ENCODE measurements at regions not wholly inside any gene's neighbourhood (a gene's known extent, or its start where the extent isn't known, plus 50 kb on each side); places are given as distances from the start of the nearest gene placed in this dataset.

GRCh38 chr21:17428484-17428869 is 84.4 kb upstream of the CXADR start:
- no peak for ATAC-seq
- no peaks in the 10 kb centered on the region for H3K36me3 Mint-ChIP-seq (ENCODE audit: low read depth)

DNA sequence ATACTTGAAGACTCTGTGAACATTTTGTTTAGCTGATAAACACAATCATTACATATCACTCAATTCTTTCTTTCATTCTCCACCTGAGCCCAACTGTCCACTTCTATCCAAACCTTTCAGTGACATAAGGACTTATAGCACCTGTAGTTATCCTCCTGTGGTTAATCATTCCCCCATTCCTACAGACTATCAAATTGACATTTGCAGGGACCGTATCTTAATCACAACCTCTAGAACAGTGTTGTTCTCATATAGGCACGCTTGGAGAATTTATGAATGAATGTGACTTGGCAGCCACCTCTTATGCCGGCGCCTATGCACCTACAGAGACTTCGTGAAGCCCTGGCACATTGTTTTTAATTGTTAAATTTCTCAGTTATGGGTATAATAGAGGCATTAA is 83.9 kb upstream of the CXADR start:
- Mint-ChIP-seq H3K27ac (no peak overlapping the region), H3K36me3 (ENCODE audit: low read depth) (no peaks in the 10 kb centered on the region), H3K4me1 (no peaks in the 10 kb centered on the region), H3K27me3 (peaks cover 13% of the 10 kb centered on the region), H3K4me3 (no peak overlapping the region)
- no peak for DNase-seq
- H3K9me3 ChIP-seq (ENCODE audit: control insufficient read depth, low read length, poor library complexity, severe bottlenecking): no peaks in the 10 kb centered on the region
- no peak for ATAC-seq

More at GRCh38 chr21:17428484-17428869, 84.4 kb upstream of the CXADR start:
- no peak overlapping the region for H3K4me3 Mint-ChIP-seq
- H3K27ac Mint-ChIP-seq: no peak overlapping the region
- H3K4me1 Mint-ChIP-seq: no peaks in the 10 kb centered on the region
- H3K27me3 Mint-ChIP-seq: peaks cover 13% of the 10 kb centered on the region
- no peak for DNase-seq
- H3K9me3 ChIP-seq (ENCODE audit: control insufficient read depth, low read length, poor library complexity, severe bottlenecking): no peaks in the 10 kb centered on the region

DNA sequence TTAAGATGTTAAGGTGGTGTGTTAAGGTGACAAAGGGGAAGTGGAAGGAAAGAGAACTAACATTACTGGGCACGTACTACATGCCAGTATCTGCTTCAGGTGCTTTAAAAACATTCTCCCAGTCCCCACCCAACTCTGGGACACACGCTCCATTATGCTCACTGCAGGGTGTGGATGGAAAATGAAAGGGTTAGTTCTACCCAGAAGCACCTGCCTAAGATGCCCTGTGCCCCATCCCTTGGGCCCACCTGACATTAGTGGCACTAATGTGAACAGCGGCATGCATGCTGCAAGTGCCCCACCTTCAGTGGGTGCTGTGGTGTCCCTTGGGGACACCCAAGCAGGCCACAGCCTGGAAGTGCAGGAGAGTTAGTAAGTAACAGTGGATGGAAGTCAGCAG is 82.9 kb upstream of the CXADR start:
- H3K27ac Mint-ChIP-seq: no peak overlapping the region
- H3K27me3 Mint-ChIP-seq: peaks cover 13% of the 10 kb centered on the region
- H3K36me3 Mint-ChIP-seq (ENCODE audit: low read depth): no peaks in the 10 kb centered on the region
- DNase-seq (no peak), ATAC-seq (no peak)
- no peaks in the 10 kb centered on the region for H3K4me1 Mint-ChIP-seq
- H3K4me3 Mint-ChIP-seq: no peak overlapping the region
- no peaks in the 10 kb centered on the region for H3K9me3 ChIP-seq (ENCODE audit: control insufficient read depth, low read length, poor library complexity, severe bottlenecking)

- H3K27me3 Mint-ChIP-seq: peaks cover 14% of the 10 kb centered on the region
- H3K9me3 ChIP-seq (ENCODE audit: control insufficient read depth, low read length, poor library complexity, severe bottlenecking): no peaks in the 10 kb centered on the region
- ATAC-seq (no peak), DNase-seq (no peak)
- H3K27ac Mint-ChIP-seq: no peak overlapping the region
- H3K4me1 Mint-ChIP-seq: no peaks in the 10 kb centered on the region
- no peak overlapping the region for H3K4me3 Mint-ChIP-seq
- no peaks in the 10 kb centered on the region for H3K36me3 Mint-ChIP-seq (ENCODE audit: low read depth)
Measured at GRCh38 chr21:17432732-17433057, 80.1 kb upstream of the CXADR start.

GRCh38 chr21:17433730-17434129 is 79.1 kb upstream of the CXADR start:
- Mint-ChIP-seq H3K4me1 (no peaks in the 10 kb centered on the region), H3K4me3 (no peak overlapping the region), H3K27ac (no peak overlapping the region), H3K27me3 (peaks cover 23% of the 10 kb centered on the region), H3K36me3 (ENCODE audit: low read depth) (no peaks in the 10 kb centered on the region)
- H3K9me3 ChIP-seq (ENCODE audit: control insufficient read depth, low read length, poor library complexity, severe bottlenecking): no peaks in the 10 kb centered on the region
- no peak for ATAC-seq
- DNase-seq: no peak

DNA sequence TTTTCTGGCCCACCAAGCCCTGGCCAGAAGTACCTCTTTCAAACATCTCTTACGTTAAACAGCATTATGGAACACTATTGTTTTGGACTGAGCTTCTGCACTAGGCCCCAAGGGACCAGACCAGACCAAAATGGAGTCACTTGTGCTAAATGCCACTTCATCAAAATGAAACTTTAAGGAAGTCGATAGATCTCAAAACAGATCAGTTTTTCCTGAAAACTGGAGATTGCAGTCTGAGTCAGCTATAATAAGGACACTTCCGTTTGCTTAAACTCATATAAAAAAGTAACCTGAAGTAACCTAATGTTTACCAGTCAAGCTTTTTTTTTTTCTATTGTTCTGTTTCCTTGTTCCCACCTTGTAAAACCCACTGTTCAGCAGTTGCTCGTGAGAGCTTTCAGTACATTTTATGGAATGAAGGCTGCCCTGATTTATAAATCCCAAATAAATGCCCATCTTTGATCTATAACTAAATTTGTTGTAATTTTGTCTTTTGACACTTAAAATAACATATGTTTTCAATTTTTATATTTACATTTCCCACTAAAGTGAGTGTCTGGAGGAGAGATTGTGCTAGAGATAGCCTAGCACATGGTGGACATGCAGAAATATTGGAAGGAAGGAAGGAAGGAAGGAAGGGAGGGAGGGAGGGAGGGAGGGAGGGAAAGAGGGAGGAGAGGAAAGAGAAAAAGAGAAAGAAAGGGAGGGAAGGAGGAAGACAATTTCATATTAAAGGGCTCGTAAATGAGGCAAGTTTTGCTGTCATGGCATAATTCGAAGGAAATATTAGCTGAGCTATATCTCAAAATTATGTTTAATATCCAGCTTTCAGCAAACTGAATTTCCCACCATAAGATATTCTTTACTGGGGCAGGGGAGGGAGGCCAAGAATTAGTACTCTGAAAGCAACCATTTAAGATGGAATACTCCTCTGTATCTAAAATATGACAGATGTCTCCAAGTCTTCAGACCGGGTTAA is 77.0 kb upstream of the CXADR start:
- H3K4me1 Mint-ChIP-seq: no peaks in the 10 kb centered on the region
- DNase-seq: no peak
- H3K9me3 ChIP-seq (ENCODE audit: control insufficient read depth, low read length, poor library complexity, severe bottlenecking): no peaks in the 10 kb centered on the region
- ATAC-seq: no peak
- no peak overlapping the region for H3K27ac Mint-ChIP-seq
- H3K36me3 Mint-ChIP-seq (ENCODE audit: low read depth): no peaks in the 10 kb centered on the region
- no peak overlapping the region for H3K4me3 Mint-ChIP-seq
- peaks cover 29% of the 10 kb centered on the region for H3K27me3 Mint-ChIP-seq

DNA sequence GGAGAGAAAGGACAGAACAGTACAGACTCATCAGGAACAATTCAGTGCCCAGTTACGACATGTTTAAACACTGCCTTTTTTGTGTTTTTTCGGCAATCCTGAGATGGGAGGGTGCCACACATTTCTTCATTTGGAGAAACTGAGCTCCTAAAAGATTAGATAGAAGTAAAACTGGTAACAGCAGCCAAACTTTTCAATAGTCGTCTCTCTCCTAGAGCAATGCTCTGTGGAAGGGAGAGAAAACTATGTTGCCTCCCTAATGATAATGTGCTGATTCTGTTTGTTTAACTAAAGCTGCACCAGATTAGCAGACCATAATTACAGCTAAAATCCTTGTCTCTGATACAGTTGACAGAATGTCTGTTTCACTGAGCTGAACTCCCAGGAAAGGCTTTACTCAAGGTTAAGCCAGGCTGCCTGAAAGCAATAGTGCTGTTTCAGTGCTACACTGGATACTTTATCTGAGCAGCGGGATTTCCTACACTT is 76.2 kb upstream of the CXADR start:
- H3K27ac Mint-ChIP-seq: no peak overlapping the region
- H3K36me3 Mint-ChIP-seq (ENCODE audit: low read depth): no peaks in the 10 kb centered on the region
- no peaks in the 10 kb centered on the region for H3K4me1 Mint-ChIP-seq
- H3K4me3 Mint-ChIP-seq: no peak overlapping the region
- no peak for DNase-seq
- peaks cover 29% of the 10 kb centered on the region for H3K27me3 Mint-ChIP-seq
- H3K9me3 ChIP-seq (ENCODE audit: control insufficient read depth, low read length, poor library complexity, severe bottlenecking): no peaks in the 10 kb centered on the region
- no peak for ATAC-seq

- DNase-seq (no peak), ATAC-seq (no peak)
- no peak overlapping the region for H3K27ac Mint-ChIP-seq
- H3K4me3 Mint-ChIP-seq: no peak overlapping the region
- H3K36me3 Mint-ChIP-seq (ENCODE audit: low read depth): no peaks in the 10 kb centered on the region
- peaks cover 39% of the 10 kb centered on the region for H3K27me3 Mint-ChIP-seq
- H3K4me1 Mint-ChIP-seq: no peaks in the 10 kb centered on the region
- no peaks in the 10 kb centered on the region for H3K9me3 ChIP-seq (ENCODE audit: control insufficient read depth, low read length, poor library complexity, severe bottlenecking)
Measured at GRCh38 chr21:17438635-17439034, 74.2 kb upstream of the CXADR start.

- no peak overlapping the region for H3K27ac Mint-ChIP-seq
- no peaks in the 10 kb centered on the region for H3K36me3 Mint-ChIP-seq (ENCODE audit: low read depth)
- H3K4me3 Mint-ChIP-seq: no peak overlapping the region
- no peaks in the 10 kb centered on the region for H3K9me3 ChIP-seq (ENCODE audit: control insufficient read depth, low read length, poor library complexity, severe bottlenecking)
- no peaks in the 10 kb centered on the region for H3K4me1 Mint-ChIP-seq
- ATAC-seq: no peak
- no peak for DNase-seq
- H3K27me3 Mint-ChIP-seq: peaks cover 39% of the 10 kb centered on the region
Measured at GRCh38 chr21:17440969-17441368, 71.9 kb upstream of the CXADR start.

DNA sequence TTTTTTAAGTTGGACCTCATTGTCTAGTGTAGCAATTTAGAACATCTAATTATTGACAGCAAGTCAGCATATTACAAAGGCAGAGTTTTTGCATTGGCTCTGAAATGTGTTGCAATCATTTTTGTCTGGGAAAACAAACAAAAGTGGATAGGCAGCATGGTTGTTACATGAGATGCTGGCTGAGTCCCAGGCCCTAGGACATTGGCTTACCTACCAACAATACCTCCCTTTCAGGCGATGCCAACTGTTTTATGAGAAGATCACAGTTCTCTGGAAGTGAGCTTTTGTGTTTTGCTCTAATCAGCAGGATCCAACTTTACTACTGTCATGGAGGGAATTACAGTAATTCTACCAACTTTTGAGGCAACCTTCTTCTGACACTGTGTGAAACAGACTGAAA is 71.5 kb upstream of the CXADR start:
- no peak overlapping the region for H3K4me3 Mint-ChIP-seq
- H3K27me3 Mint-ChIP-seq: peaks cover 39% of the 10 kb centered on the region
- no peak overlapping the region for H3K27ac Mint-ChIP-seq
- no peaks in the 10 kb centered on the region for H3K4me1 Mint-ChIP-seq
- DNase-seq: no peak
- H3K36me3 Mint-ChIP-seq (ENCODE audit: low read depth): no peaks in the 10 kb centered on the region
- no peak for ATAC-seq
- H3K9me3 ChIP-seq (ENCODE audit: control insufficient read depth, low read length, poor library complexity, severe bottlenecking): no peaks in the 10 kb centered on the region

DNA sequence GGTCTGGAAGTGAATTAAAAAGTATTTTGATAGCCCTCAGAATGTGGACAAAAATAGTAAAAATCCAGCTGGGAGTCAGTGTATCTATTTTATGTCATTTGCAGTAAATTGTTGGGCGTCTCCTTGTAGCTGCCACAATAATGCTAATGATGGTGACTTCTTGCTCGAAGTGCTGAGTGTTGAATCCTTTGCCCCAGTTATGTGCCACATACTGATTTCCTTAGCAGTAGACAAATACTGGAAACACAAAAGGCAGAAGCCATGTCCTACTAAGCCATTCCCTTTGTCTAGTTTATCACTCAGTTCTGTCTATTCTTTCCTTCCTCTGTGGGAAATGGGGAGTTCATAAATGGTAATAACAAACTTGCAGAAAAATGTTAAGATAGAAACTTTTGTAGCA is 70.7 kb upstream of the CXADR start:
- H3K36me3 Mint-ChIP-seq (ENCODE audit: low read depth): no peaks in the 10 kb centered on the region
- no peak for DNase-seq
- ATAC-seq: no peak
- no peak overlapping the region for H3K4me3 Mint-ChIP-seq
- no peak overlapping the region for H3K27ac Mint-ChIP-seq
- H3K27me3 Mint-ChIP-seq: peaks cover 36% of the 10 kb centered on the region
- no peaks in the 10 kb centered on the region for H3K4me1 Mint-ChIP-seq
- H3K9me3 ChIP-seq (ENCODE audit: control insufficient read depth, low read length, poor library complexity, severe bottlenecking): no peaks in the 10 kb centered on the region

DNA sequence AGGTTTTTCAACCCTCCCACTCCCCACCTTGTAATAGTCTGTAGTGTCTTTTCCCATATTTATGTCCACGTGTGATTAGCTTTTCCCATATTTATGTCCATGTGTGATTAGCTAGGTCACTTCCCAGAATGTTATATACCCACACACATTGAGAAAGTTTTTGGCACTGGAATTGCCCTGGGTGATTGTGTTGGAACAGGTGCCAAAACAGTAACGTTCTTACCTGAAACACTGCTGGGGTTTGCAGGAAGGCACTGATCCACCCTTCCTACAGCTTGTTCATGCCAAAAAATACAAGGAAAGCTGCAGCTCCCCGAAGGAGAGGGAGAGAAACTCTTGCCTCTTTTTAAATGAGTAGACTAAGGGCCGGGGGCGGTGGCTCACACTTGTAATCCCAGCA is 68.0 kb upstream of the CXADR start:
- no peaks in the 10 kb centered on the region for H3K4me1 Mint-ChIP-seq
- no peak overlapping the region for H3K27ac Mint-ChIP-seq
- no peak for DNase-seq
- no peak overlapping the region for H3K4me3 Mint-ChIP-seq
- no peak for ATAC-seq
- no peaks in the 10 kb centered on the region for H3K36me3 Mint-ChIP-seq (ENCODE audit: low read depth)
- H3K27me3 Mint-ChIP-seq: peaks cover 16% of the 10 kb centered on the region
- H3K9me3 ChIP-seq (ENCODE audit: control insufficient read depth, low read length, poor library complexity, severe bottlenecking): no peaks in the 10 kb centered on the region

DNA sequence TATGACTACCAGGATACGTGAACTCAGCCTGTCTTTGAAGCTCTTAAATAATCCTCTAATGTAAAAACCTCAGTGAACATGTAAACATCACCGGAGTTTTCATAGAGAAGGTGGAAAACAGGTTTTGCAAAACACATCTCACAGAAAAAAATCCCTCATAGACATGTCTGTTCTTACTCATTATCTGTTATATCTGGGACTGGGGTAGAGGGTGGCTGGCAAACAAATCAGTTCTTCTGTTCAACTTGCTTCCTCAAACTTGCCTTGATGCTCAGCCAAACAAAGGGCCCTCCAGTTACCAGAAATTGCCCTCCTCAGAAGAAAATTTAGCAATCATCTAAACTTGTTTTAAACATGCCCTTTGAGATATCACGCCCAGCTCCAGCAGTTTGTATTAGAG is 66.1 kb upstream of the CXADR start:
- Mint-ChIP-seq H3K27me3 (peaks cover 25% of the 10 kb centered on the region), H3K36me3 (ENCODE audit: low read depth) (no peaks in the 10 kb centered on the region), H3K4me1 (no peaks in the 10 kb centered on the region), H3K27ac (no peak overlapping the region), H3K4me3 (no peak overlapping the region)
- no peak for ATAC-seq
- H3K9me3 ChIP-seq (ENCODE audit: control insufficient read depth, low read length, poor library complexity, severe bottlenecking): no peaks in the 10 kb centered on the region
- DNase-seq: no peak

GRCh38 chr21:17449701-17450100 is 63.1 kb upstream of the CXADR start:
- H3K4me3 Mint-ChIP-seq: no peak overlapping the region
- ATAC-seq: no peak
- no peaks in the 10 kb centered on the region for H3K36me3 Mint-ChIP-seq (ENCODE audit: low read depth)
- no peak for DNase-seq
- H3K9me3 ChIP-seq (ENCODE audit: control insufficient read depth, low read length, poor library complexity, severe bottlenecking): no peaks in the 10 kb centered on the region
- peaks cover 16% of the 10 kb centered on the region for H3K27me3 Mint-ChIP-seq
- H3K4me1 Mint-ChIP-seq: peaks cover 6% of the 10 kb centered on the region
- no peak overlapping the region for H3K27ac Mint-ChIP-seq

Data from T-helper 17 cell (primary cell).